Astrocyte (in vitro differentiated cells and primary cell): ENCODE measurements at regions not wholly inside any gene's neighbourhood (a gene's known extent, or its start where the extent isn't known, plus 50 kb on each side); places are given as distances from the start of the nearest gene placed in this dataset.

Source experiments
- DNase-seq: peaks from one replicate; pipeline ENCODE4 v3.0.0-alpha.2; 2010; ENCODE audit warnings: low read depth
- FAIRE-seq: peaks from 2 replicates; lab custom pipeline; 2011; peaks lifted over from hg19 to GRCh38; lab: Jason Lieb, UNC
- H2AFZ ChIP-seq: 2 replicates; pipeline ENCODE4 v1.6.0; 2012; ENCODE audit warnings: low read depth, low read length, inconsistent platforms
- H3K27ac ChIP-seq: 2 replicates; pipeline ENCODE4 v1.5.1; 2011; ENCODE audit warnings: low read depth, low read length, inconsistent platforms
- H3K27me3 ChIP-seq: 2 replicates; pipeline ENCODE4 v1.6.0; 2011; ENCODE audit warnings: low read length, inconsistent platforms; ENCODE audit not compliant: insufficient read depth
- H3K36me3 ChIP-seq: 2 replicates; pipeline ENCODE4 v1.5.1; 2011; ENCODE audit warnings: low read length, inconsistent platforms; ENCODE audit not compliant: insufficient read depth
- H3K4me1 ChIP-seq: 2 replicates; pipeline ENCODE4 v1.5.1; 2011; ENCODE audit warnings: low read length, inconsistent platforms; ENCODE audit not compliant: insufficient read depth
- H3K4me2 ChIP-seq: 2 replicates; pipeline ENCODE4 v1.6.0; 2012; ENCODE audit warnings: low read length, inconsistent platforms
- H3K4me3 ChIP-seq: 2 replicates; pipeline ENCODE4 v1.5.1; 2011; ENCODE audit warnings: low read depth, mild to moderate bottlenecking, low read length, inconsistent platforms; ENCODE audit not compliant: insufficient read depth
- H3K79me2 ChIP-seq: 2 replicates; pipeline ENCODE4 v1.6.0; 2012; ENCODE audit warnings: mild to moderate bottlenecking, low read length, inconsistent platforms; ENCODE audit not compliant: insufficient read depth
- H3K9ac ChIP-seq: 2 replicates; pipeline ENCODE4 v1.6.0; 2012; ENCODE audit warnings: mild to moderate bottlenecking, low read length, inconsistent platforms
- H3K9me3 ChIP-seq: 2 replicates; pipeline ENCODE4 v1.5.1; 2012; ENCODE audit warnings: low read depth, mild to moderate bottlenecking, low read length, inconsistent platforms; ENCODE audit not compliant: insufficient read depth
- H4K20me1 ChIP-seq: 2 replicates; pipeline ENCODE4 v1.6.0; 2012; ENCODE audit warnings: low read length, inconsistent platforms; ENCODE audit not compliant: insufficient read depth
- H3K27ac Mint-ChIP-seq: one replicate; pipeline ENCODE4 v1.8.0; 2021; ENCODE audit warnings: mild to moderate bottlenecking, mixed read lengths; ENCODE audit not compliant: unreplicated experiment
- H3K27me3 Mint-ChIP-seq: one replicate; pipeline ENCODE4 v1.8.0; 2021; ENCODE audit warnings: low read depth, mixed read lengths; ENCODE audit not compliant: unreplicated experiment
- H3K36me3 Mint-ChIP-seq: one replicate; pipeline ENCODE4 v1.8.0; 2021; ENCODE audit warnings: low read depth, mixed read lengths; ENCODE audit not compliant: unreplicated experiment
- H3K4me1 Mint-ChIP-seq: one replicate; pipeline ENCODE4 v1.8.0; 2021; ENCODE audit warnings: low read depth, mixed read lengths; ENCODE audit not compliant: unreplicated experiment
- H3K4me3 Mint-ChIP-seq: one replicate; pipeline ENCODE4 v1.8.0; 2021; ENCODE audit warnings: mild to moderate bottlenecking, moderate library complexity, mixed read lengths; ENCODE audit not compliant: unreplicated experiment
- H3K9me3 Mint-ChIP-seq: one replicate; pipeline ENCODE4 v1.8.0; 2021; ENCODE audit warnings: mild to moderate bottlenecking, mixed read lengths; ENCODE audit not compliant: unreplicated experiment
- CTCF ChIP-seq: IDR thresholded peaks from 2 replicates; pipeline ENCODE4 v1.5.1; 2011; ENCODE audit warnings: low read depth, mild to moderate bottlenecking, inconsistent platforms, low read length, moderate library complexity; ENCODE audit not compliant: insufficient read depth
- EZH2 ChIP-seq: IDR thresholded peaks from 2 replicates; pipeline ENCODE4 v1.6.1; 2012; ENCODE audit warnings: mild to moderate bottlenecking, low read length, inconsistent platforms; ENCODE audit not compliant: insufficient read depth

DNA sequence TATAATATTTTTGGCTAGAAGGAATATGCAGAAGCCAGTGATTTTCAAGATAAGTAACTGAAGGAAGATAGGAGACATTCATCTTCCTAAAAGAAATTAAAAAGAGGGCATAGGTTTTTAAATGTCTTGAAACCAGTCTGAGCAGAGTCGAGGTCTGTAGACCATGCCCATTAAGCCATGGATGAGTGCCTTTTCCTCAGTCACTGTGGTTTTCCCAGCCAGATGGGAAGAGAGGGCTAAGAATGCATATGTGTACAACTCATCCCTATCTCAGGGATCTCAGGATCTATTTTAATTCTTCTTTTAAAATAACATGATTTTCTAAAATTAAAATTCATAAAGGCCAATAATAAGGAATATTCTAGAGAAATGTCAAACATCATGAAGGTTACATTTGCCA lies 112.8 kb downstream of the PPP1R3A start:
- H3K9ac ChIP-seq: no peak overlapping the region
- no peaks in the 10 kb centered on the region for H3K79me2 ChIP-seq
- no peak overlapping the region for H3K27ac ChIP-seq
- H3K9me3 ChIP-seq: no peaks in the 10 kb centered on the region
- Mint-ChIP-seq H3K4me3 (no peak overlapping the region), H3K27me3 (no peaks in the 10 kb centered on the region), H3K4me1 (peaks cover 14% of the 10 kb centered on the region), H3K9me3 (no peaks in the 10 kb centered on the region), H3K27ac (peak overlapping the region; percentile 23), H3K36me3 (no peaks in the 10 kb centered on the region)
- H3K4me3 ChIP-seq: no peak overlapping the region
- H3K4me2 ChIP-seq: no peak overlapping the region
- H3K36me3 ChIP-seq: no peaks in the 10 kb centered on the region
- FAIRE-seq (no peak), DNase-seq (peak; percentile 48)
- no peaks in the 10 kb centered on the region for H3K4me1 ChIP-seq
- H2AFZ ChIP-seq: no peak overlapping the region
- H4K20me1 ChIP-seq: no peaks in the 10 kb centered on the region
- TF ChIP-seq CTCF: no peak
- no peak for TF ChIP-seq EZH2
- H3K27me3 ChIP-seq: no peaks in the 10 kb centered on the region

GRCh38 chr7:113804475-113805095 lies 114.2 kb downstream of the PPP1R3A start:
- no peak overlapping the region for H3K4me3 Mint-ChIP-seq
- H3K9ac ChIP-seq: no peak overlapping the region
- H3K27me3 Mint-ChIP-seq: no peaks in the 10 kb centered on the region
- no peaks in the 10 kb centered on the region for H3K79me2 ChIP-seq
- TF ChIP-seq CTCF (no peak), EZH2 (no peak)
- FAIRE-seq (no peak), DNase-seq (no peak)
- H3K36me3 Mint-ChIP-seq: no peaks in the 10 kb centered on the region
- H2AFZ ChIP-seq: no peak overlapping the region
- H3K27ac ChIP-seq: no peak overlapping the region
- peaks cover 8% of the 10 kb centered on the region for H3K4me1 Mint-ChIP-seq
- no peaks in the 10 kb centered on the region for H4K20me1 ChIP-seq
- no peak overlapping the region for H3K27ac Mint-ChIP-seq
- H3K9me3 Mint-ChIP-seq: no peaks in the 10 kb centered on the region
- no peaks in the 10 kb centered on the region for H3K4me1 ChIP-seq
- no peak overlapping the region for H3K4me3 ChIP-seq
- H3K4me2 ChIP-seq: no peak overlapping the region
- no peaks in the 10 kb centered on the region for H3K36me3 ChIP-seq
- H3K27me3 ChIP-seq: no peaks in the 10 kb centered on the region
- no peaks in the 10 kb centered on the region for H3K9me3 ChIP-seq

DNA sequence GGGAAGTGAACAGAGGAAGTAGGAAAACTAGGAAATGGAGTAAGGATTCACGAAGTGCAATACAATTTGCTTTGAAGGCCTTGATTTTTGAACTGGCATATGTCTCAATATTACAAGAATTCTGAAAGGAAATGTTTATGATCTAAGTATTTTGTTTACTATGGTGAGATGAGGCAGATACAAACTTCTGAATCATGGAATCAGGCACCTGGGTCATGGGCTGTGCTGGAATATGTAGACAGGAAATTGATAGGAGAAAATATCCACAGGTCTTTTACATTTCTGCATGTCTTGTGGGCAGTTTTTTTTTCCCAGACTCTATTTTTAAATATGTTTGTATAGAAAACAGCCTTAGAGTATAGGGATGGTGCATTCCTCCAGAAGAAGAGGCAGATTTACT lies 117.1 kb downstream of the PPP1R3A start:
- peaks cover 12% of the 10 kb centered on the region for H3K4me1 ChIP-seq
- peaks cover 13% of the 10 kb centered on the region for H3K4me1 Mint-ChIP-seq
- no peak for FAIRE-seq
- no peak overlapping the region for H3K4me3 ChIP-seq
- H3K27ac ChIP-seq: no peak overlapping the region
- no peaks in the 10 kb centered on the region for H4K20me1 ChIP-seq
- DNase-seq: no peak
- H3K9me3 ChIP-seq: no peaks in the 10 kb centered on the region
- no peak overlapping the region for H3K27ac Mint-ChIP-seq
- no peak overlapping the region for H3K9ac ChIP-seq
- H3K4me2 ChIP-seq: no peak overlapping the region
- TF ChIP-seq EZH2: no peak
- TF ChIP-seq CTCF: no peak
- no peak overlapping the region for H2AFZ ChIP-seq
- no peak overlapping the region for H3K4me3 Mint-ChIP-seq
- H3K27me3 Mint-ChIP-seq: no peaks in the 10 kb centered on the region
- H3K36me3 Mint-ChIP-seq: peaks cover 1% of the 10 kb centered on the region
- H3K27me3 ChIP-seq: no peaks in the 10 kb centered on the region
- no peaks in the 10 kb centered on the region for H3K79me2 ChIP-seq
- H3K9me3 Mint-ChIP-seq: no peaks in the 10 kb centered on the region
- no peaks in the 10 kb centered on the region for H3K36me3 ChIP-seq
